ENCODE measurements at regions not wholly inside any gene's neighbourhood (a gene's known extent, or its start where the extent isn't known, plus 50 kb on each side); places are given as distances from the start of the nearest gene placed in this dataset.
"Not testable (repeated sequence)": the region's sequence is repeated elsewhere in the genome, so short reads cannot be mapped to it uniquely, and the experiment has no call there.

GRCh38 chr15:53216036-53216435 is 425.9 kb upstream of the ONECUT1 start:
- Histone ChIP-seq H2AFZ (ENCODE audit: low read depth, low read length) (no peak overlapping the region), H3K4me3 (ENCODE audit: low read length) (no peak overlapping the region), H3K36me3 (ENCODE audit: insufficient read depth, low read length) (no peaks in the 10 kb centered on the region), H3K9me3 (ENCODE audit: low read length) (no peaks in the 10 kb centered on the region), H3K4me1 (ENCODE audit: insufficient read depth, low read length) (no peaks in the 10 kb centered on the region), H3K27me3 (ENCODE audit: insufficient read depth, low read length) (no peaks in the 10 kb centered on the region)

GRCh38 chr15:53213336-53213735 is 423.2 kb upstream of the ONECUT1 start:
- H3K4me1 ChIP-seq (ENCODE audit: insufficient read depth, low read length): no peaks in the 10 kb centered on the region
- no peak overlapping the region for H2AFZ ChIP-seq (ENCODE audit: low read depth, low read length)
- no peaks in the 10 kb centered on the region for H3K9me3 ChIP-seq (ENCODE audit: low read length)
- no peaks in the 10 kb centered on the region for H3K27me3 ChIP-seq (ENCODE audit: insufficient read depth, low read length)
- no peaks in the 10 kb centered on the region for H3K36me3 ChIP-seq (ENCODE audit: insufficient read depth, low read length)
- no peak overlapping the region for H3K4me3 ChIP-seq (ENCODE audit: low read length)

- Histone ChIP-seq H3K4me3 (ENCODE audit: low read length) (no peak overlapping the region), H3K9me3 (ENCODE audit: low read length) (no peaks in the 10 kb centered on the region), H2AFZ (ENCODE audit: low read depth, low read length) (no peak overlapping the region), H3K36me3 (ENCODE audit: insufficient read depth, low read length) (no peaks in the 10 kb centered on the region), H3K27me3 (ENCODE audit: insufficient read depth, low read length) (no peaks in the 10 kb centered on the region), H3K4me1 (ENCODE audit: insufficient read depth, low read length) (no peaks in the 10 kb centered on the region)
Observed at GRCh38 chr15:53212785-53213184, 422.6 kb upstream of the ONECUT1 start.

- no peaks in the 10 kb centered on the region for H3K36me3 ChIP-seq (ENCODE audit: insufficient read depth, low read length)
- H3K4me1 ChIP-seq (ENCODE audit: insufficient read depth, low read length): no peaks in the 10 kb centered on the region
- H3K27me3 ChIP-seq (ENCODE audit: insufficient read depth, low read length): no peaks in the 10 kb centered on the region
- no peak overlapping the region for H3K4me3 ChIP-seq (ENCODE audit: low read length)
- H3K9me3 ChIP-seq (ENCODE audit: low read length): no peaks in the 10 kb centered on the region
- no peak overlapping the region for H2AFZ ChIP-seq (ENCODE audit: low read depth, low read length)
Observed at GRCh38 chr15:53210653-53211052, 420.5 kb upstream of the ONECUT1 start.

- H3K9me3 ChIP-seq (ENCODE audit: low read length): no peaks in the 10 kb centered on the region
- H3K36me3 ChIP-seq (ENCODE audit: insufficient read depth, low read length): no peaks in the 10 kb centered on the region
- no peak overlapping the region for H2AFZ ChIP-seq (ENCODE audit: low read depth, low read length)
- H3K4me3 ChIP-seq (ENCODE audit: low read length): no peak overlapping the region
- H3K27me3 ChIP-seq (ENCODE audit: insufficient read depth, low read length): no peaks in the 10 kb centered on the region
- H3K4me1 ChIP-seq (ENCODE audit: insufficient read depth, low read length): no peaks in the 10 kb centered on the region
Observed at GRCh38 chr15:53209396-53210042, 419.4 kb upstream of the ONECUT1 start.

GRCh38 chr15:53208751-53209150 is 418.6 kb upstream of the ONECUT1 start:
- Histone ChIP-seq H3K27me3 (ENCODE audit: insufficient read depth, low read length) (no peaks in the 10 kb centered on the region), H3K36me3 (ENCODE audit: insufficient read depth, low read length) (no peaks in the 10 kb centered on the region), H2AFZ (ENCODE audit: low read depth, low read length) (no peak overlapping the region), H3K4me1 (ENCODE audit: insufficient read depth, low read length) (no peaks in the 10 kb centered on the region), H3K9me3 (ENCODE audit: low read length) (no peaks in the 10 kb centered on the region), H3K4me3 (ENCODE audit: low read length) (no peak overlapping the region)

- Histone ChIP-seq H2AFZ (ENCODE audit: low read depth, low read length) (no peak overlapping the region), H3K9me3 (ENCODE audit: low read length) (no peaks in the 10 kb centered on the region), H3K27me3 (ENCODE audit: insufficient read depth, low read length) (no peaks in the 10 kb centered on the region), H3K4me3 (ENCODE audit: low read length) (no peak overlapping the region), H3K4me1 (ENCODE audit: insufficient read depth, low read length) (no peaks in the 10 kb centered on the region), H3K36me3 (ENCODE audit: insufficient read depth, low read length) (no peaks in the 10 kb centered on the region)
Observed at GRCh38 chr15:53203454-53203853, 413.3 kb upstream of the ONECUT1 start.

GRCh38 chr15:53202876-53203275 is 412.7 kb upstream of the ONECUT1 start:
- Histone ChIP-seq H3K4me1 (ENCODE audit: insufficient read depth, low read length) (no peaks in the 10 kb centered on the region), H2AFZ (ENCODE audit: low read depth, low read length) (no peak overlapping the region)

GRCh38 chr15:53197426-53197839 is 407.3 kb upstream of the ONECUT1 start:
- Histone ChIP-seq H3K9me3 (ENCODE audit: low read length) (no peaks in the 10 kb centered on the region), H3K27me3 (ENCODE audit: insufficient read depth, low read length) (peaks cover 4% of the 10 kb centered on the region), H3K4me1 (ENCODE audit: insufficient read depth, low read length) (no peaks in the 10 kb centered on the region), H3K4me3 (ENCODE audit: low read length) (no peak overlapping the region), H3K36me3 (ENCODE audit: insufficient read depth, low read length) (no peaks in the 10 kb centered on the region), H2AFZ (ENCODE audit: low read depth, low read length) (no peak overlapping the region)

More at GRCh38 chr15:53202876-53203275, 412.7 kb upstream of the ONECUT1 start:
- Histone ChIP-seq H3K9me3 (ENCODE audit: low read length) (no peaks in the 10 kb centered on the region), H3K36me3 (ENCODE audit: insufficient read depth, low read length) (no peaks in the 10 kb centered on the region), H3K27me3 (ENCODE audit: insufficient read depth, low read length) (no peaks in the 10 kb centered on the region), H3K4me3 (ENCODE audit: low read length) (no peak overlapping the region)

- Histone ChIP-seq H3K9me3 (ENCODE audit: low read length) (no peaks in the 10 kb centered on the region), H3K4me1 (ENCODE audit: insufficient read depth, low read length) (no peaks in the 10 kb centered on the region), H2AFZ (ENCODE audit: low read depth, low read length) (no peak overlapping the region), H3K27me3 (ENCODE audit: insufficient read depth, low read length) (peaks cover 4% of the 10 kb centered on the region), H3K4me3 (ENCODE audit: low read length) (no peak overlapping the region), H3K36me3 (ENCODE audit: insufficient read depth, low read length) (no peaks in the 10 kb centered on the region)
Observed at GRCh38 chr15:53196788-53197187, 406.7 kb upstream of the ONECUT1 start.

- H3K9me3 ChIP-seq (ENCODE audit: low read length): no peaks in the 10 kb centered on the region
- H3K27me3 ChIP-seq (ENCODE audit: insufficient read depth, low read length): peaks cover 4% of the 10 kb centered on the region
- H3K4me3 ChIP-seq (ENCODE audit: low read length): no peak overlapping the region
- no peaks in the 10 kb centered on the region for H3K4me1 ChIP-seq (ENCODE audit: insufficient read depth, low read length)
- H2AFZ ChIP-seq (ENCODE audit: low read depth, low read length): no peak overlapping the region
- no peaks in the 10 kb centered on the region for H3K36me3 ChIP-seq (ENCODE audit: insufficient read depth, low read length)
Observed at GRCh38 chr15:53196242-53196641, 406.1 kb upstream of the ONECUT1 start.

GRCh38 chr15:53193149-53193548 is 403.0 kb upstream of the ONECUT1 start:
- Histone ChIP-seq H3K9me3 (ENCODE audit: low read length) (no peaks in the 10 kb centered on the region), H3K36me3 (ENCODE audit: insufficient read depth, low read length) (no peaks in the 10 kb centered on the region), H3K4me1 (ENCODE audit: insufficient read depth, low read length) (no peaks in the 10 kb centered on the region), H2AFZ (ENCODE audit: low read depth, low read length) (no peak overlapping the region), H3K4me3 (ENCODE audit: low read length) (no peak overlapping the region), H3K27me3 (ENCODE audit: insufficient read depth, low read length) (peaks cover 4% of the 10 kb centered on the region)

GRCh38 chr15:53189860-53190259 is 399.7 kb upstream of the ONECUT1 start:
- Histone ChIP-seq H3K4me3 (ENCODE audit: low read length) (no peak overlapping the region), H3K36me3 (ENCODE audit: insufficient read depth, low read length) (no peaks in the 10 kb centered on the region), H3K27me3 (ENCODE audit: insufficient read depth, low read length) (no peaks in the 10 kb centered on the region), H2AFZ (ENCODE audit: low read depth, low read length) (no peak overlapping the region), H3K4me1 (ENCODE audit: insufficient read depth, low read length) (no peaks in the 10 kb centered on the region), H3K9me3 (ENCODE audit: low read length) (no peaks in the 10 kb centered on the region)

- not testable (repeated sequence) for H2AFZ ChIP-seq (ENCODE audit: low read depth, low read length); H3K4me1 ChIP-seq (ENCODE audit: insufficient read depth, low read length); H3K9me3 ChIP-seq (ENCODE audit: low read length); H3K36me3 ChIP-seq (ENCODE audit: insufficient read depth, low read length); H3K4me3 ChIP-seq (ENCODE audit: low read length); H3K27me3 ChIP-seq (ENCODE audit: insufficient read depth, low read length)
Observed at GRCh38 chr15:53183449-53183848, 393.3 kb upstream of the ONECUT1 start.

All from neuron (in vitro differentiated cells).